Endodermal cell (in vitro differentiated cells): ENCODE measurements at regions not wholly inside any gene's neighbourhood (a gene's known extent, or its start where the extent isn't known, plus 50 kb on each side); places are given as distances from the start of the nearest gene placed in this dataset.

Source experiments
- DNase-seq: peaks from one replicate; pipeline ENCODE4 v3.0.0-alpha.2; 2017
- H3K27ac ChIP-seq: 2 replicates; pipeline ENCODE4 v1.5.1; 2013; ENCODE audit warnings: mild to moderate bottlenecking, low read depth, low read length, moderate library complexity
- H3K27me3 ChIP-seq: 2 replicates; pipeline ENCODE4 v1.6.1; 2013; ENCODE audit warnings: mild to moderate bottlenecking, low read length, moderate library complexity; ENCODE audit not compliant: insufficient read depth, control insufficient read depth, poor library complexity, severe bottlenecking
- H3K36me3 ChIP-seq: 2 replicates; pipeline ENCODE4 v1.7.0; 2013; ENCODE audit warnings: mild to moderate bottlenecking, low read length, moderate library complexity; ENCODE audit not compliant: control insufficient read depth, insufficient read depth
- H3K4me1 ChIP-seq: one replicate; pipeline ENCODE4 v1.7.0; 2013; ENCODE audit warnings: low read length; ENCODE audit not compliant: control insufficient read depth, insufficient read depth
- H3K4me3 ChIP-seq: 2 replicates; pipeline ENCODE4 v1.5.1; 2013; ENCODE audit warnings: mild to moderate bottlenecking, low read length, moderate library complexity
- H3K9ac ChIP-seq: 2 replicates; pipeline ENCODE4 v1.6.1; 2013; ENCODE audit warnings: mild to moderate bottlenecking, low read length, moderate library complexity; ENCODE audit not compliant: poor library complexity, severe bottlenecking; ENCODE audit errors: extremely low read depth
- H3K9me3 ChIP-seq: 2 replicates; pipeline ENCODE4 v1.6.1; 2013; ENCODE audit warnings: mild to moderate bottlenecking, low read length, moderate library complexity; ENCODE audit not compliant: control insufficient read depth
- H3K27ac Mint-ChIP-seq: 2 replicates; pipeline ENCODE4 v1.8.0; 2020; ENCODE audit warnings: mixed read lengths
- H3K27me3 Mint-ChIP-seq: 2 replicates; pipeline ENCODE4 v1.8.0; 2021; ENCODE audit warnings: mild to moderate bottlenecking, mixed read lengths; ENCODE audit not compliant: insufficient read depth
- H3K36me3 Mint-ChIP-seq: 2 replicates; pipeline ENCODE4 v1.8.0; 2020; ENCODE audit warnings: low read depth, mixed read lengths
- H3K4me1 Mint-ChIP-seq: 2 replicates; pipeline ENCODE4 v1.8.0; 2020; ENCODE audit warnings: mixed read lengths
- H3K4me3 Mint-ChIP-seq: 2 replicates; pipeline ENCODE4 v1.8.0; 2020; ENCODE audit warnings: mild to moderate bottlenecking, moderate library complexity, mixed read lengths
- H3K9me3 Mint-ChIP-seq: 2 replicates; pipeline ENCODE4 v1.8.0; 2020; ENCODE audit warnings: mild to moderate bottlenecking, mixed read lengths
- WGBS, 2 experiments: methylation state at CpG; one replicate each; pipeline versions ENCODE4 v1.1.5 to v1.1.7; 2013; ENCODE audit warnings: missing lambda C conversion rate in 2 of 2, mixed read lengths in 1 of 2; ENCODE audit not compliant: insufficient coverage in 1 of 2, insufficient read length in 1 of 2; 5-methylcytosine and 5-hydroxymethylcytosine counted together
- TF ChIP-seq, protein P1 (sequence below): fragments of 200-600 bp; sonication (generic); conservative IDR thresholded peaks from 2 replicates; pipeline ENCODE4 v1.5.0; 2021; ENCODE audit warnings: antibody characterized with exemption, mild to moderate bottlenecking

DNA sequence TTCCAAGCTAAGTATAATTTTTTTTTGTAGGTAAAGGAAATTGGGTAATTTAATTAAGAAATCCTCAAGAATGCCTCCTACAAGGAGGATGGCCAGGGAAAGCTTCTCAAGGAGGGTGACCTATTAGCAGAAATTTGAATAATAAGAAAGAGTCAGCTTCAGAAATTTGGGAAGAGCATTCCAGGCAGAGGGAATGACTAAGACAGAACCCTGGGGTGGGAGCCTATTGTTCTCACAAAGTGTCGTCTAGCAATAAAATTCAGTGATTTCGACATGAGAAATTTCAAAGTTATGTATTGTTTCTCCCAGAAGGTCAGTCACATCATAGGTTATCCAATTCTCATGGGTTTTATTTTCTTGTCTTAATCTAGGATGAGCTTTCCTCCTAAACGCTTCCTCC is 1168.4 kb downstream of the AACS start:
- Mint-ChIP-seq H3K4me3 (no peak overlapping the region), H3K36me3 (no peaks in the 10 kb centered on the region), H3K9me3 (no peaks in the 10 kb centered on the region), H3K4me1 (peaks cover 23% of the 10 kb centered on the region), H3K27me3 (no peaks in the 10 kb centered on the region), H3K27ac (peak overlapping the region; percentile 88)
- TF ChIP-seq, protein P1, sequence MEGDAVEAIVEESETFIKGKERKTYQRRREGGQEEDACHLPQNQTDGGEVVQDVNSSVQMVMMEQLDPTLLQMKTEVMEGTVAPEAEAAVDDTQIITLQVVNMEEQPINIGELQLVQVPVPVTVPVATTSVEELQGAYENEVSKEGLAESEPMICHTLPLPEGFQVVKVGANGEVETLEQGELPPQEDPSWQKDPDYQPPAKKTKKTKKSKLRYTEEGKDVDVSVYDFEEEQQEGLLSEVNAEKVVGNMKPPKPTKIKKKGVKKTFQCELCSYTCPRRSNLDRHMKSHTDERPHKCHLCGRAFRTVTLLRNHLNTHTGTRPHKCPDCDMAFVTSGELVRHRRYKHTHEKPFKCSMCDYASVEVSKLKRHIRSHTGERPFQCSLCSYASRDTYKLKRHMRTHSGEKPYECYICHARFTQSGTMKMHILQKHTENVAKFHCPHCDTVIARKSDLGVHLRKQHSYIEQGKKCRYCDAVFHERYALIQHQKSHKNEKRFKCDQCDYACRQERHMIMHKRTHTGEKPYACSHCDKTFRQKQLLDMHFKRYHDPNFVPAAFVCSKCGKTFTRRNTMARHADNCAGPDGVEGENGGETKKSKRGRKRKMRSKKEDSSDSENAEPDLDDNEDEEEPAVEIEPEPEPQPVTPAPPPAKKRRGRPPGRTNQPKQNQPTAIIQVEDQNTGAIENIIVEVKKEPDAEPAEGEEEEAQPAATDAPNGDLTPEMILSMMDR, result no peak
- Histone ChIP-seq H3K9me3 (no peaks in the 10 kb centered on the region), H3K27me3 (no peaks in the 10 kb centered on the region), H3K9ac (no peak overlapping the region), H3K4me3 (no peak overlapping the region), H3K36me3 (no peaks in the 10 kb centered on the region), H3K4me1 (peaks cover 7% of the 10 kb centered on the region), H3K27ac (no peak overlapping the region)
- peak; percentile 79 for DNase-seq
- 14 to 26% methylated on average over 2 to 3 of the region's 3 CpGs for WGBS, 2 experiments

DNA sequence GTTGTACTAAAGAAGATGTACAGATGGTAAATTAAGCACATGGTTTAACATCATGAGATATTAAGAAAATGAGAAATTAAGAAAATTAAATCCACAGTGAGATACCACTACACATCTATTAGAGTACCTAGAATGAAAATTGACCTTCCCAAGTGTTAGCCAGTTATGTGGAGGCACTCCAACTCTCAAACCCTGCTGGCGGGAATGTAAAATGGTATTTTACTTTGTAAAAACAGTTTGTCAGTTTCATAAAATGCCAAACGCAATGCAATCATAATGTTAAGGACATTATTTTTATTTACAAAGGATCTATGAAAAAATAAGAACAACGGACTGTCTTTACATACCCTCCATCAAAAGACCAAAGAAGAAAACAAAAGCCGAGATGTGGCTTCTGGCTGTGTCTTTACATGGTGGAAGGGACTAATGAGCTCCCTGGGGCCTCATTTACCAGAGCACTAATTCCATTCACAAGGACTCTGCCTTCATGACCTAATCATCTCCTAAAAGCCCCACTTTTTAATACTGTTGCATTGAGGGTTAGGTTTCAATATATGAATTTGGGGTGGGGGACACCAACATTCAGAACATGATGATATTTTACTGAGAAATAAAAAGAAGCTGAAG is 1178.7 kb downstream of the AACS start:
- no peaks in the 10 kb centered on the region for H3K36me3 ChIP-seq
- no peaks in the 10 kb centered on the region for H3K27me3 Mint-ChIP-seq
- H3K36me3 Mint-ChIP-seq, result no peaks in the 10 kb centered on the region
- no peaks in the 10 kb centered on the region for H3K4me1 ChIP-seq
- H3K4me3 Mint-ChIP-seq, result no peak overlapping the region
- no peak overlapping the region for H3K27ac Mint-ChIP-seq
- no peak for DNase-seq
- WGBS, 2 experiments, result 78% methylated on average over 3 of the region's 4 CpGs; no CpG with 5 or more reads in 1 of the 2 experiments
- no peak overlapping the region for H3K9ac ChIP-seq
- H3K27ac ChIP-seq, result no peak overlapping the region
- no peak overlapping the region for H3K4me3 ChIP-seq
- TF ChIP-seq, protein P1, result peak; percentile 67
- no peaks in the 10 kb centered on the region for H3K9me3 ChIP-seq
- H3K4me1 Mint-ChIP-seq, result peaks cover 3% of the 10 kb centered on the region
- no peaks in the 10 kb centered on the region for H3K9me3 Mint-ChIP-seq
- H3K27me3 ChIP-seq, result no peaks in the 10 kb centered on the region

DNA sequence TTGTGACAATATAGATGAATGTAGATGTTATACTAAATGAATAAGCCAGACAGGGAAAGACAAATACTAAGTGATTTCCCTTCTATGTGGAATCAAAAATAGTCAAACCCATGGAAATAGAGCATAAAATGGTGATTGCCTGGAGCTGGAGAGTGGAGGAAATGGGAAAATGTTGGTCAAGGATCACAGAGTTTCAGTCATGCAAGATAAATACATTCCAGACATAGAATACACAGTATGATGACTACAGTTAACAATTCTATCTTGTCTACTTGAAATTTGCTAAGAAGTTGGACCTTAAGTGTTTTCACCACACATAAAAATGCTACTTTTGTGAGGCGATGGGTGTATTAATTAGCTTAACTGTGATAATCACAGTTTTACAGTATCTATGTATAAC is 1182.7 kb downstream of the AACS start:
- H3K27me3 ChIP-seq, result no peaks in the 10 kb centered on the region
- no peaks in the 10 kb centered on the region for H3K9me3 Mint-ChIP-seq
- TF ChIP-seq, protein P1, result no peak
- no peaks in the 10 kb centered on the region for H3K36me3 ChIP-seq
- H3K27me3 Mint-ChIP-seq, result no peaks in the 10 kb centered on the region
- DNase-seq, result no peak
- H3K4me3 Mint-ChIP-seq, result no peak overlapping the region
- WGBS, 2 experiments, result no CpG with 5 or more reads among the region's 1 CpG
- no peaks in the 10 kb centered on the region for H3K36me3 Mint-ChIP-seq
- H3K4me3 ChIP-seq, result no peak overlapping the region
- no peak overlapping the region for H3K27ac ChIP-seq
- no peaks in the 10 kb centered on the region for H3K4me1 ChIP-seq
- no peak overlapping the region for H3K9ac ChIP-seq
- no peak overlapping the region for H3K27ac Mint-ChIP-seq
- peaks cover 3% of the 10 kb centered on the region for H3K4me1 Mint-ChIP-seq
- H3K9me3 ChIP-seq, result no peaks in the 10 kb centered on the region
